IPS-20b (cell line): ENCODE measurements at regions not wholly inside any gene's neighbourhood (a gene's known extent, or its start where the extent isn't known, plus 50 kb on each side); places are given as distances from the start of the nearest gene placed in this dataset.

Experiments
- H3K27ac ChIP-seq: one replicate; pipeline ENCODE4 v1.5.1; 2013; ENCODE audit warnings: low read length
- H3K27me3 ChIP-seq: 2 replicates; pipeline ENCODE4 v1.6.1; 2013; ENCODE audit warnings: mild to moderate bottlenecking, low read length, inconsistent platforms; ENCODE audit not compliant: insufficient read depth
- H3K36me3 ChIP-seq: 2 replicates; pipeline ENCODE4 v1.6.1; 2013; ENCODE audit warnings: low read depth, mild to moderate bottlenecking, inconsistent platforms, low read length, moderate library complexity; ENCODE audit not compliant: insufficient read depth
- H3K4me1 ChIP-seq: 2 replicates; pipeline ENCODE4 v1.6.1; 2013; ENCODE audit warnings: mild to moderate bottlenecking, control low read depth, inconsistent platforms, low read length, moderate library complexity; ENCODE audit not compliant: insufficient read depth
- H3K4me3 ChIP-seq: 2 replicates; pipeline ENCODE4 v1.5.1; 2013; ENCODE audit warnings: mild to moderate bottlenecking, low read length, inconsistent platforms
- H3K9ac ChIP-seq: 2 replicates; pipeline ENCODE4 v1.6.1; 2013; ENCODE audit warnings: low read depth, mild to moderate bottlenecking, inconsistent platforms, low read length, moderate library complexity
- H3K9me3 ChIP-seq: 2 replicates; pipeline ENCODE4 v1.6.1; 2013; ENCODE audit warnings: mild to moderate bottlenecking, low read depth, low read length, inconsistent platforms; ENCODE audit not compliant: insufficient read depth

DNA sequence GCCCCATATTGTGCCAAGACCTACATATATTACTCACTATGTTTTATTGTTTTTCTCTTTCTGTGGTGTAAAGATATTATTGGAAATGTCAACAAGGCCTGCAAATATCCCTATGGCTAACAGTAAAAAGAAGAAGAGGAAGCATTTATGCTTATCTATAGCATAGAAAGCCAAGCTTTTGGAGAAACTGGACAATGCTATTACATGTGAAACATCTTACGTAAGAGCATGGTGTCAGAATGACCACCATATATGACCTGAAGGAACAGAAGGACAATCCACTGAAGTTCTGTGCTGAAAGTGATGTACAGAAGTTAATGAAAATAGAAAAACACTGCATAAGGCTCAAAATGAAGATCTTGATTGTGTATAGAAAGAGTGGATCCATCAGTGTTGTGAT lies 145.2 kb downstream of the KCTD12 start:
- Histone ChIP-seq H3K27me3 (no peaks in the 10 kb centered on the region), H3K4me1 (peaks cover 9% of the 10 kb centered on the region; the same call in 1 of the 2 replicates), H3K4me3 (no peak overlapping the region), H3K27ac (no peak overlapping the region), H3K36me3 (no peaks in the 10 kb centered on the region), H3K9ac (no peak overlapping the region), H3K9me3 (no peaks in the 10 kb centered on the region)

DNA sequence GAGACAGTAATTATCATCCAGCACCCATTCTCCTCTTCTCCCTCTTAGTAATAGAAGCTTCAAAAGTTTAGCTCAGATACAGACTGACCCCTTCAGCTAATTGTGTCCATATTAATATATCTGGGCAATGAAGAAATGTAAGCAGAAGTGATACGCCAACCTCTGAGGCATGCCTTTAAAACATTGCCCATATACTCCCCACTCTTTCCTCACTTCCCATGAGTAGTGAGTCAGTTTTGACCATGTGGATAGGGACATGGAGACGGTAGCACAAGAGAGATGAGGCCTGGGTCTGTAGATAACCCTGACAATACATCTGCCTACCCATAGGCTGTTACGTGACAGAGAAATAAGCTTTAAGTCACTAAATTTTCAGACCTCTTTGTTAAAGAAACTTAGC lies 147.6 kb downstream of the KCTD12 start:
- Histone ChIP-seq H3K4me3 (no peak overlapping the region), H3K9ac (no peak overlapping the region), H3K9me3 (no peaks in the 10 kb centered on the region), H3K36me3 (no peaks in the 10 kb centered on the region), H3K27ac (no peak overlapping the region), H3K4me1 (no peaks in the 10 kb centered on the region), H3K27me3 (no peaks in the 10 kb centered on the region)

DNA sequence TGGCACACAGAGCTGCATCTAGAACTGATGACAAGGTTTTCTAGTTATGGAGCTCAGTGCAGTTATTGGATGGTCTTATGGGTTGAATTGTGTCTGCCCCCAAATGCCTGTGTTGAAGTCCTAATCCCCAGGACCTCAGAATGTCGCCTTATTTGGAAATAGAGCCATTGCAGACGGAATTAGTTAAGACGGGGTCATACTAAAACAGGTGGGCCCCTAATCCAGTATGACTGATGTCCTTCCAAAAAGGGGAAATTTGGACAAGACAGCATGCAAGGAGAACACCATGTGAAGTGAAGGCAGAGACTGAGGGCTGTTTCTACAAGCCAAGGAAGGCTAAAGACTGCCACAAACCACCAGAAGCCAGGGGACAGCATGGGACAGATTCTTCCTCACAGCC lies 148.7 kb downstream of the KCTD12 start:
- Histone ChIP-seq H3K9me3 (no peaks in the 10 kb centered on the region), H3K27me3 (no peaks in the 10 kb centered on the region), H3K36me3 (no peaks in the 10 kb centered on the region), H3K4me3 (no peak overlapping the region), H3K27ac (no peak overlapping the region), H3K4me1 (no peaks in the 10 kb centered on the region), H3K9ac (no peak overlapping the region)

DNA sequence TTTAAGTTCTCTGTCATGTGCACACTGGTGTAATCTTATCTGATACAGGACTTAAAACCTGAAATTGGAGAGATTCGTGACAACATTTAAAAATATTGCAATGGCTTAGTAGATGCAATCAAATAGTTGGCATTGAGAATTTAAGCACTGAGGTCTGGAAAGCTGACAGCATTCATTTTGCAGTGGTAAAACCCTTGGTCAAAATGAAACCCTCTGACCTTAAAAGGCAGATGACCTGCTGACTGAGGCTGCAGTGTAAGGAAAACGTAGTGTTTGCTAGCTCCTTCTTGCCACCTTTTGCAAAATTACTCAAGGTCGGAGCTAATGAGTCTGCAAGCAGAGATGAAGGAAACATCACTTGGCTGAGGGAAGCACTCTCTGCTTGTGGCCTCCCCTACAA lies 150.6 kb downstream of the KCTD12 start:
- no peaks in the 10 kb centered on the region for H3K36me3 ChIP-seq

DNA sequence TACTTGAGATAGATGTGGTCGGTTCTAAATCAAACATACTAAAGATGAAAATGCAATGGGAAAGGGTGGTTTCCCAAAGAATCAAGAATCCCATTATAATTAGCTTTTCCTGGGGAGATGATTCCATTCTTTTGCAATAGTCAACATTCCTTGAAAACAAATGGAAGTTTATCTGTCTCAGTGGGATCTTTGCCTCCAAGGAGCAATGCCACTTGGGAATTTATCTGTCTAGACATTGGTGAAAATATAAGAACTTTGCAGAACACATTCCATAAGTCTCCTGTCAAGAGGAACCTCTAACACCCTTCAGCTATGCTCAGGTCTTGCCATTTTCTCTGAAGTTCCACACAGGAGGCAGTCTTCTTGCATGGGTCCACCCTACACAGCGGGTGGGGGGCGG lies 152.5 kb downstream of the KCTD12 start:
- Histone ChIP-seq H3K4me3 (no peak overlapping the region), H3K9ac (no peak overlapping the region), H3K4me1 (no peaks in the 10 kb centered on the region), H3K36me3 (no peaks in the 10 kb centered on the region), H3K27me3 (no peaks in the 10 kb centered on the region), H3K27ac (no peak overlapping the region), H3K9me3 (no peaks in the 10 kb centered on the region)

More for the DNA sequence above, 150.6 kb downstream of the KCTD12 start:
- Histone ChIP-seq H3K27ac (no peak overlapping the region), H3K4me3 (no peak overlapping the region), H3K27me3 (no peaks in the 10 kb centered on the region), H3K4me1 (no peaks in the 10 kb centered on the region), H3K9ac (no peak overlapping the region), H3K9me3 (no peaks in the 10 kb centered on the region)

DNA sequence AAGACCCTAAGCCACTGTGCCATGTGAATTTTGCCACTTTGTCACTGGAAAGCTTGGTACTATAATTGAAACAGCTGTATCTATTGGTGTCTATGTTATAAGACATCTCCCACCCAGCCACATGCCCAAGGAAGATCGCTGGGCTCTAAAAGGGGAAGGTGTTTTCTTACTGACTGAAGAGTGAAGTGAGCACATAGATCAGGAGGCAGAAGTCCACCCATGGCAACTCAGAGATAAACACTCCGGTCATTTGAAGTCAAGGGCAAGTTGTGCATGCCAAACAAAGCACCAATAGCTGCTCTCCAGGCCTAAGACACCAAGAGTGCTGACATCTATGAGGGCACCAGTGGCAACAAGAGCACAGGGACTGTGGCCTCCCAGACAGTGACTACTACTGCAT lies 153.8 kb downstream of the KCTD12 start:
- no peak overlapping the region for H3K4me3 ChIP-seq
- H3K9me3 ChIP-seq: peaks cover 5% of the 10 kb centered on the region; the same call in 1 of the 2 replicates
- H3K27ac ChIP-seq: no peak overlapping the region
- no peaks in the 10 kb centered on the region for H3K27me3 ChIP-seq
- no peaks in the 10 kb centered on the region for H3K4me1 ChIP-seq
- no peaks in the 10 kb centered on the region for H3K36me3 ChIP-seq
- H3K9ac ChIP-seq: no peak overlapping the region

DNA sequence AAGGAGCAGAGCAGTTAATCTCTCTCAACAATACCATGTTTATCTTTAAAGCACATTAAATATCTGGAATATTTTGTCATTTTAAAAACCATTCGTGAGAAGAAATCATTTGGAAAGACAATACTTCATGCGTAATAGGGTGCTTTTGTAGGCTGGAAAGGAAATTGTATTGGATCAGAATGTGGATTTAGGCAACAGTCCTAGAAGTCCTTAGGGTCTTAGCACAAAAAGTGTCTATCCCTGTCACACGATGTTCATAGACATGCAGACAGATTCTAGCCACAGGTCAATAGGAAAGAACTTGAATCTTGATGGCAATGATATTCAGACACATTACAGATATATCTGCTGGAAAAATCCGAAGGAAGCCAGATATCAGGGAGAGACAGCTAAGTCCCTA lies 156.0 kb downstream of the KCTD12 start:
- no peaks in the 10 kb centered on the region for H3K36me3 ChIP-seq
- H3K4me3 ChIP-seq: no peak overlapping the region
- H3K9ac ChIP-seq: no peak overlapping the region
- H3K27me3 ChIP-seq: no peaks in the 10 kb centered on the region
- no peak overlapping the region for H3K27ac ChIP-seq
- peaks cover 9% of the 10 kb centered on the region; the same call in 1 of the 2 replicates for H3K4me1 ChIP-seq
- peaks cover 5% of the 10 kb centered on the region; the same call in 1 of the 2 replicates for H3K9me3 ChIP-seq

DNA sequence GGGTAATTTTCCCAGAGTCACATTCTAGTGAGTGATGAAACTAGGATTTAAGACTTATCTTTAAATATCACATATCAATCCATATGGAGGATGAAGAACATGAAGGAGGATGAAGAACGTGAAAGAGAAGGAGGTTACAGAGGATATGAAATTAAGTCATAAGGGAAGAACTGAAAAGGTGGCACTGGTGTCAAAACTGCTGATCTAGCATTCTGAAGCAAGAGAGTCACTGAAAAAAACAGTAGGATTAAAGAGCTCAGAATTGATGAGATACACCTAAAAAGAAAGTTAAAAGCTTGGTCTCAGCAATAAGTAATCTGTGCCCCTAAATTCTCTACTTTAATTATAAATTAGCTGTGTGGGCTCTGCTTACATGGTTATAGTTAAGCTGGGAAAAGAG lies 156.5 kb downstream of the KCTD12 start:
- Histone ChIP-seq H3K4me3 (no peak overlapping the region), H3K27ac (no peak overlapping the region), H3K27me3 (no peaks in the 10 kb centered on the region), H3K9me3 (peaks cover 5% of the 10 kb centered on the region; the same call in 1 of the 2 replicates), H3K4me1 (peaks cover 13% of the 10 kb centered on the region; the same call in 1 of the 2 replicates), H3K36me3 (no peaks in the 10 kb centered on the region), H3K9ac (no peak overlapping the region)

DNA sequence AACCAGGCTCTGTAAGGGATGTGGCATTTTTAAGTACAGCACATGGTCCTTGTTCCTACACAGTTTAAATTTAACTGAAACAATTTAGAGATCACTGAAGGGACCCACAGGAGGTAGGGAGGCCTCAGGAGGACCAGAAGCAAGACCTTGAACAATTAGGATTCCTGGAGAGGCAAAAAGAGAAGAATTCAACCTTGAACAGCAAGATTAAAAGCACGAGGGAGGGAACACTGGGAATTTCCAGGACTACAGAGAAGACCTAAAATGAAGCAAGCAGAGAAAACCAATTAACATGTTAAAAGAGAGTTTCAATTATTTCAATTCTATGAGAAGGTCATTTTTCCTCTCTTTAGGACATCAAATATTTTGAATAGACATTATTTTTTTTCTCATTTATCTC lies 160.3 kb downstream of the KCTD12 start:
- Histone ChIP-seq H3K4me1 (peaks cover 22% of the 10 kb centered on the region; the same call in 1 of the 2 replicates), H3K4me3 (no peak overlapping the region), H3K27ac (no peak overlapping the region), H3K9ac (no peak overlapping the region; the same call in 1 of the 2 replicates), H3K9me3 (peaks cover 5% of the 10 kb centered on the region; the same call in 1 of the 2 replicates), H3K27me3 (no peaks in the 10 kb centered on the region), H3K36me3 (no peaks in the 10 kb centered on the region)

DNA sequence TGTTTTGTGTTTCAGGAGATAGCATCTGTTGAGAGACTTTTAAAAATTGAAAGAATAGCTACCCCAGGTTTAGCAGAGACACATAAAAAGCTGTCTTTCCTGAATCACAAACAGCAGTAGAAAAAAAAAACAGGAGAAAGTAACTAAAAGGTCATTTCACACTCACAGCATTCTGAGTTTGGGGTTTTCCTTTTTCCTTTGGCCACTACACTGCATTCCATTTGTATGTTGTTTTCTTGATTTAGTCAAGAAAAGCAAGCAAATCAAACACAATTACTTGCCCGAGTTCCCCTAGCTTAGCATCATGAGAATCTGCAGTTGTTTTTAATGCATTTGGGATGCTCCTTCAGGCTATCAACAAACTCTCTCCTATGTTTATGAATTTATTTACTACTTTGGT lies 161.0 kb downstream of the KCTD12 start:
- Histone ChIP-seq H3K36me3 (no peaks in the 10 kb centered on the region), H3K4me1 (peaks cover 22% of the 10 kb centered on the region; the same call in 1 of the 2 replicates), H3K27me3 (no peaks in the 10 kb centered on the region), H3K9ac (no peak overlapping the region; the same call in 1 of the 2 replicates), H3K4me3 (no peak overlapping the region), H3K9me3 (peaks cover 5% of the 10 kb centered on the region; the same call in 1 of the 2 replicates), H3K27ac (no peak overlapping the region)

DNA sequence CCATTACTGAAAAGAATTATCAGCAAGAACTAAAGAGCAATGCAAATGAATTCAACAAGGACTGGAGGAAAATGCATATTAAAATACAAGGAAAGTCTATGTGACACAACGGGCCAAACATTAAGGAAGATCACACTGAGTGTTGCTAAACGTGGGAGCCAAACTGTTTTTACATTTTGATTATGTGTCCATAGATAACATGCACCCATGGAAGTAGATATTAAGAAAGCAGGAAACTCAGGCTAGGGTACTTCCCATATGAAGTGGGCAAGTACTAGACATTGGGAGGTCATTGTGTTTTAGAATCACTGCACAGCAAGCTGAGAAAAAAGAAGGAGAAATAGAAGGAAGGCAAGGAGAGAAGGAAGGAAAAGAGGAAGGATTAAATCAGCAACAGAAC lies 161.8 kb downstream of the KCTD12 start:
- no peaks in the 10 kb centered on the region for H3K27me3 ChIP-seq
- H3K36me3 ChIP-seq: no peaks in the 10 kb centered on the region
- H3K27ac ChIP-seq: no peak overlapping the region
- no peak overlapping the region for H3K9ac ChIP-seq
- H3K4me3 ChIP-seq: no peak overlapping the region
- H3K4me1 ChIP-seq: peaks cover 22% of the 10 kb centered on the region; the same call in 1 of the 2 replicates
- H3K9me3 ChIP-seq: peaks cover 5% of the 10 kb centered on the region; the same call in 1 of the 2 replicates

DNA sequence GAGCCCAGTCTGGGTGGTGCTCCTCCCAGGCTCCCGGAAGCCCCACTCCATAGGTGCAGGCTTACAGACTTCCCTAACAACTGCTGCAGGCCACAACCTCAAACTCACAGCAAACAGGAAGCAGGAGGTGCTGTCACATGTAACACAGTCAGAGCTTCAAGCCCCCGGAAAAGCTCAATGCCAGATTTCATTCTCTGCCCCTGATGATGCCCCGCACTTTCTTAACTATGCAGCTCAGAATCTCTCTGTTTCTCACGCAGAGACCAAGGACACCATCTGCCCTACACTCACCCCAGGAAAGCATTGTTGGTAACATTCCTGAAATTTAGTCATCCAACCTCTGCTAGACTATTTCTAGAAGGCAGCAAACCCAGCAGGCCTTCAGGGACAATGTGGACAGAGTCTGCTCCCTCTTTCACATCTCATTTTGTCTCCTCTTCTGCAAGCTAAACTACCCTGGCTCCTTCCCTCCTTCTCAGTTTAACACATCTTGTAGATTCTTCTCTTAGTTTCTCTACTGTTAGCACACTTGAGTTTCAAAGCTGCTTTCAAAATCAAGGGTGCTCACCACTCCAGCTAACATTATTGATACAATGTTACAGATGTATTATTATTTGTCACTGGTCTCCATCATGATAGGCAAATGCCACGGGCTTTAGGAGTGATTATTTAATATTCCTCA lies 162.5 kb downstream of the KCTD12 start:
- peaks cover 22% of the 10 kb centered on the region; the same call in 1 of the 2 replicates for H3K4me1 ChIP-seq
- H3K27ac ChIP-seq: no peak overlapping the region
- no peaks in the 10 kb centered on the region for H3K27me3 ChIP-seq
- H3K9ac ChIP-seq: peak overlapping the region; percentile 1; the same call in 1 of the 2 replicates
- H3K9me3 ChIP-seq: peaks cover 5% of the 10 kb centered on the region; the same call in 1 of the 2 replicates
- no peaks in the 10 kb centered on the region for H3K36me3 ChIP-seq
- H3K4me3 ChIP-seq: no peak overlapping the region
